Activated effector memory CD4-positive, alpha-beta T cell treated with anti-CD3 and anti-CD28 coated beads, Interleukin-2, amount 50 U/mL, for 16 hours (primary cell): ENCODE measurements at regions not wholly inside any gene's neighbourhood (a gene's known extent, or its start where the extent isn't known, plus 50 kb on each side); places are given as distances from the start of the nearest gene placed in this dataset.

Experiments
- DNase-seq: peaks from one replicate; pipeline ENCODE4 v3.0.0-alpha.2; 2020

- no peak for DNase-seq
Measured at GRCh38 chr22:44611880-44612496, 90.0 kb upstream of the PRR5 start.

GRCh38 chr22:44610071-44610470 lies 91.9 kb upstream of the PRR5 start:
- no peak for DNase-seq

GRCh38 chr22:44609400-44609988 lies 92.5 kb upstream of the PRR5 start:
- no peak for DNase-seq

- no peak for DNase-seq
Measured at GRCh38 chr22:44608597-44609399, 93.2 kb upstream of the PRR5 start.

- no peak for DNase-seq
Measured at GRCh38 chr22:44606126-44606525, 95.9 kb upstream of the PRR5 start.

- DNase-seq = no peak
Measured at GRCh38 chr22:44605486-44605885, 96.5 kb upstream of the PRR5 start.

GRCh38 chr22:44604991-44605390 lies 97.0 kb upstream of the PRR5 start:
- no peak for DNase-seq

GRCh38 chr22:44604455-44604854 lies 97.5 kb upstream of the PRR5 start:
- DNase-seq = no peak

- DNase-seq = no peak
Measured at GRCh38 chr22:44603767-44604166, 98.2 kb upstream of the PRR5 start.

GRCh38 chr22:44601725-44602124 lies 100.3 kb upstream of the PRR5 start:
- no peak for DNase-seq

GRCh38 chr22:44601189-44601588 lies 100.8 kb upstream of the PRR5 start:
- no peak for DNase-seq

GRCh38 chr22:44600207-44600785 lies 101.7 kb upstream of the PRR5 start:
- no peak for DNase-seq

GRCh38 chr22:44599500-44600140 lies 101.6 kb upstream of the RTL6 start:
- no peak for DNase-seq

- no peak for DNase-seq
Measured at GRCh38 chr22:44599084-44599483, 101.1 kb upstream of the RTL6 start.

- no peak for DNase-seq
Measured at GRCh38 chr22:44597616-44598015, 99.6 kb upstream of the RTL6 start.

GRCh38 chr22:44596396-44597125 lies 98.5 kb upstream of the RTL6 start:
- no peak for DNase-seq

GRCh38 chr22:44595841-44596341 lies 97.9 kb upstream of the RTL6 start:
- no peak for DNase-seq

GRCh38 chr22:44594951-44595350 lies 96.9 kb upstream of the RTL6 start:
- DNase-seq = no peak

GRCh38 chr22:44592824-44593148 lies 94.8 kb upstream of the RTL6 start:
- no peak for DNase-seq

GRCh38 chr22:44592126-44592823 lies 94.2 kb upstream of the RTL6 start:
- DNase-seq = no peak

- DNase-seq = no peak
Measured at GRCh38 chr22:44591146-44591790, 93.2 kb upstream of the RTL6 start.
